ENCODE measurements at regions not wholly inside any gene's neighbourhood (a gene's known extent, or its start where the extent isn't known, plus 50 kb on each side); places are given as distances from the start of the nearest gene placed in this dataset.

GRCh38 chr15:66615846-66616245 is 50.0 kb upstream of the LCTL start:
- no peak for DNase-seq

GRCh38 chr15:66617137-66618090 is 51.6 kb upstream of the LCTL start:
- no peak for DNase-seq

GRCh38 chr15:66619152-66619903 is 53.5 kb upstream of the LCTL start:
- peak; percentile 6 to 74 (median 51) for DNase-seq

- no peak for DNase-seq
Measured at GRCh38 chr15:66620341-66620740, 54.5 kb upstream of the LCTL start.

- no peak for DNase-seq
Measured at GRCh38 chr15:66620744-66621344, 55.0 kb upstream of the LCTL start.

GRCh38 chr15:66621491-66622467 is 56.0 kb upstream of the LCTL start:
- no peak for DNase-seq

- DNase-seq: peak in 1 of 3 experiments; percentile 12
Measured at GRCh38 chr15:66622591-66623022, 56.8 kb upstream of the LCTL start.

- DNase-seq: no peak
Measured at GRCh38 chr15:66623801-66624453, 58.1 kb upstream of the LCTL start.

GRCh38 chr15:66625531-66625930 is 59.7 kb upstream of the LCTL start:
- no peak for DNase-seq

- no peak for DNase-seq
Measured at GRCh38 chr15:66625974-66626373, 60.2 kb upstream of the LCTL start.

- DNase-seq: no peak
Measured at GRCh38 chr15:66628976-66629723, 63.4 kb upstream of the LCTL start.

GRCh38 chr15:66629817-66630576 is 64.2 kb upstream of the LCTL start:
- DNase-seq: no peak

- no peak for DNase-seq
Measured at GRCh38 chr15:66630801-66631351, 65.1 kb upstream of the LCTL start.

- no peak for DNase-seq
Measured at GRCh38 chr15:66631616-66632263, 65.9 kb upstream of the LCTL start.

GRCh38 chr15:66633041-66633937 is 67.5 kb upstream of the LCTL start:
- DNase-seq: no peak

GRCh38 chr15:66633938-66634250 is 68.1 kb upstream of the LCTL start:
- DNase-seq: no peak

GRCh38 chr15:66634540-66634939 is 67.5 kb upstream of the SMAD6 start:
- no peak for DNase-seq

- DNase-seq: no peak
Measured at GRCh38 chr15:66635006-66635405, 67.0 kb upstream of the SMAD6 start.

Data from NCI-H1417 (cell line).